Mammary epithelial cell (primary cell): ENCODE measurements at regions not wholly inside any gene's neighbourhood (a gene's known extent, or its start where the extent isn't known, plus 50 kb on each side); places are given as distances from the start of the nearest gene placed in this dataset.

ENCODE experiments used
- EZH2 ChIP-seq: IDR thresholded peaks from 2 replicates; pipeline ENCODE4 v1.6.1; 2012; ENCODE audit warnings: low read length, inconsistent platforms, borderline replicate concordance
- TF ChIP-seq, protein P1 (sequence below), 2 donors: IDR thresholded peaks in 1 of 2; conservative IDR thresholded peaks in 1 of 2; 2 replicates each; pipeline ENCODE4 v1.5.1; 2011 to 2012; ENCODE audit warnings: inconsistent platforms in 2 of 2, low read length in 2 of 2, mild to moderate bottlenecking in 2 of 2, control low read depth in 1 of 2, low read depth in 1 of 2; ENCODE audit not compliant: insufficient read depth in 1 of 2; ENCODE audit errors: extremely low read depth in 1 of 2

- TF ChIP-seq, protein P1, sequence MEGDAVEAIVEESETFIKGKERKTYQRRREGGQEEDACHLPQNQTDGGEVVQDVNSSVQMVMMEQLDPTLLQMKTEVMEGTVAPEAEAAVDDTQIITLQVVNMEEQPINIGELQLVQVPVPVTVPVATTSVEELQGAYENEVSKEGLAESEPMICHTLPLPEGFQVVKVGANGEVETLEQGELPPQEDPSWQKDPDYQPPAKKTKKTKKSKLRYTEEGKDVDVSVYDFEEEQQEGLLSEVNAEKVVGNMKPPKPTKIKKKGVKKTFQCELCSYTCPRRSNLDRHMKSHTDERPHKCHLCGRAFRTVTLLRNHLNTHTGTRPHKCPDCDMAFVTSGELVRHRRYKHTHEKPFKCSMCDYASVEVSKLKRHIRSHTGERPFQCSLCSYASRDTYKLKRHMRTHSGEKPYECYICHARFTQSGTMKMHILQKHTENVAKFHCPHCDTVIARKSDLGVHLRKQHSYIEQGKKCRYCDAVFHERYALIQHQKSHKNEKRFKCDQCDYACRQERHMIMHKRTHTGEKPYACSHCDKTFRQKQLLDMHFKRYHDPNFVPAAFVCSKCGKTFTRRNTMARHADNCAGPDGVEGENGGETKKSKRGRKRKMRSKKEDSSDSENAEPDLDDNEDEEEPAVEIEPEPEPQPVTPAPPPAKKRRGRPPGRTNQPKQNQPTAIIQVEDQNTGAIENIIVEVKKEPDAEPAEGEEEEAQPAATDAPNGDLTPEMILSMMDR (conservative IDR thresholded peaks at IDR 0.05 in 1 of 2, IDR thresholded peaks at IDR 0.05 in 1 of 2; ENCODE audit: extremely low read depth in 1 of 2, insufficient read depth in 1 of 2, low read depth in 1 of 2, low read length in 2 of 2) = no peak
- no peak for TF ChIP-seq EZH2
Observed at GRCh38 chr5:74235552-74235951, 405.0 kb downstream of the ENC1 start.
